ENCODE measurements at regions not wholly inside any gene's neighbourhood (a gene's known extent, or its start where the extent isn't known, plus 50 kb on each side); places are given as distances from the start of the nearest gene placed in this dataset.

DNA sequence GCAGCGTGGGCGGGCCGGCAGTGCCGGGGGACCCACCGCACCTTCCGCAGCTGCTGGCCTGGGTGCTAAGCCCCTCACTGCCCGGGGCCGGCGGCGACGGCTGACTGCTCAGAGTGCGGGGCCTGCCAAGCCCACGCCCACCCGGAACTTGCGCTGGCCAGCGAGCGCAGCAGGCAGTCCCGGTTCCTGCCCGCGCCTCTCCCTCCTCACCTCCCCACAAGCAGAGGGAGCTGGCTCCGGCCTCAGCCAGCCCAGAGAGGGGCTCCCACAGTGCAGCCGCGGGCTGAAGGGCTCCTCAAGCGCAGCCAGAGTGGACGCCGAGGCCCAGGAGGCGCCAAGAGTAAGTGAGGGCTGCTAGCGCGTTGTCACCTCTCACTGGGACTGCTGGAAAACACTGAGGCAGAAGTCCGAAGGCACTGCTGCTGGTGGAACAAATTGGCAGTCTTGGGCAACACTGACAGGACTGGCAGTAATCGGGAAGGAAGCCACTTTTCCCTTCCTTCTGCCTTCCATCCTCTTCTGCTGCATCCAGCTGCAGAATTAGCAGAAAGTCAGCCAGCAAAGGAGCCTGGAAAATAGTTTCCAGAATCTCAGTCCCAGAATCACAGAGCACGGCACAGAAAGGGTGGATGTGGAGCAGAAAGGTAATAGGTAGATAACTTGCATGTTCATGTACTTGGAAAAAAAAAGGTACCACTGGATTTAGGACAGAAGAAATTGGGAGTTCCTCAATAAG is 179.4 kb upstream of the FN1 start:
- Histone ChIP-seq H3K4me2 (ENCODE audit: low read depth, low read length) (no peak overlapping the region), H3K79me2 (ENCODE audit: insufficient read depth, low read length) (no peaks in the 10 kb centered on the region), H3K4me1 (ENCODE audit: insufficient read depth, low read length) (peaks cover 91% of the 10 kb centered on the region), H3K36me3 (replicated peaks in 1 of 2; ENCODE audit: control insufficient read depth in 1 of 2, insufficient read depth in 2 of 2, low read length in 2 of 2) (no peaks in the 10 kb centered on the region), H3K9ac (ENCODE audit: insufficient read depth, low read depth, low read length) (no peak overlapping the region), H3K4me3 (replicated peaks in 1 of 3; ENCODE audit: insufficient read depth in 1 of 3, low read depth in 2 of 3, low read length in 3 of 3) (no peak overlapping the region), H2AFZ (ENCODE audit: low read length) (no peak overlapping the region), H3K27ac (ENCODE audit: extremely low read length, insufficient read depth, low read length) (peak overlapping the region; percentile 90), H3K27me3 (ENCODE audit: control insufficient read depth in 1 of 2, insufficient read depth in 2 of 2, low read length in 2 of 2) (no peaks in the 10 kb centered on the region), H4K20me1 (ENCODE audit: insufficient read depth, low read length) (no peaks in the 10 kb centered on the region), H3K9me3 (ENCODE audit: low read length) (no peaks in the 10 kb centered on the region)
- ChIA-PET CTCF (ENCODE audit: low intra/inter-chr PET ratio, low total read pairs) (no interaction called here), POLR2A (interaction anchor here (0.7 to 1.7 kb wide), 5 partner anchors 9 to 213 kb away, joined by 3 to 4 read pairs (median 3); no protein-coding TSS in a partner anchor)
- ATAC-seq = no peak
- in situ Hi-C loops (cut with HindIII; ENCODE audit: extremely low pct_ligation_motif_present, low pct_unique_long_range_greater_than_20kb) (loop anchor here (5.0 kb wide), 2 partner anchors 67 to 183 kb away; no protein-coding TSS in a partner anchor), intact Hi-C loops (cut with micrococcal nuclease; ENCODE audit: unreplicated experiment) (loop anchor here (5.0 kb wide), 1 partner anchor 198 kb away; no protein-coding TSS in a partner anchor)
- 93% methylated on average over 30 of the region's 32 CpGs for WGBS (ENCODE audit: low lambda C conversion rate)
- no peak for FAIRE-seq
- no peak for DNase-seq (ENCODE audit: low spot score)
- BruUV-seq (replicated peaks) = no TSS peak
- TF ChIP-seq ZNF276 (CRISPR knock-in tag; IDR thresholded peaks at IDR 0.05; ENCODE audit: low read depth) (0 out of 2 replicates have a peak, but pooled peaks have one; percentile 72), ZNF30 (CRISPR knock-in tag; IDR thresholded peaks at IDR 0.05) (peak; percentile 62; the same call in 1 of the 2 replicates), ZNF142 (CRISPR knock-in tag; IDR thresholded peaks at IDR 0.05) (no peak), NCOA2 (CRISPR knock-in tag; IDR thresholded peaks at IDR 0.05) (peak; percentile 2; the same call in 1 of the 2 replicates), HIC2 (CRISPR knock-in tag; IDR thresholded peaks at IDR 0.05; ENCODE audit: low read depth) (0 out of 2 replicates have a peak, but pooled peaks have one; percentile 47), ZNF484 (CRISPR knock-in tag; IDR thresholded peaks at IDR 0.05; ENCODE audit: borderline replicate concordance, low read depth) (0 out of 2 replicates have a peak, but pooled peaks have one; percentile 25), ZMYM4 (CRISPR knock-in tag; IDR thresholded peaks at IDR 0.05) (peak; percentile 46; the same call in 1 of the 2 replicates), ARNT2 (CRISPR knock-in tag; IDR thresholded peaks at IDR 0.05; ENCODE audit: low read depth) (0 out of 2 replicates have a peak, but pooled peaks have one; percentile 24), MED1 (CRISPR knock-in tag; IDR thresholded peaks at IDR 0.05) (0 out of 2 replicates have a peak, but pooled peaks have one; percentile 12), ZNF850 (CRISPR knock-in tag; conservative IDR thresholded peaks at IDR 0.05) (peak; percentile 99)
- TF ChIP-seq, protein P1, sequence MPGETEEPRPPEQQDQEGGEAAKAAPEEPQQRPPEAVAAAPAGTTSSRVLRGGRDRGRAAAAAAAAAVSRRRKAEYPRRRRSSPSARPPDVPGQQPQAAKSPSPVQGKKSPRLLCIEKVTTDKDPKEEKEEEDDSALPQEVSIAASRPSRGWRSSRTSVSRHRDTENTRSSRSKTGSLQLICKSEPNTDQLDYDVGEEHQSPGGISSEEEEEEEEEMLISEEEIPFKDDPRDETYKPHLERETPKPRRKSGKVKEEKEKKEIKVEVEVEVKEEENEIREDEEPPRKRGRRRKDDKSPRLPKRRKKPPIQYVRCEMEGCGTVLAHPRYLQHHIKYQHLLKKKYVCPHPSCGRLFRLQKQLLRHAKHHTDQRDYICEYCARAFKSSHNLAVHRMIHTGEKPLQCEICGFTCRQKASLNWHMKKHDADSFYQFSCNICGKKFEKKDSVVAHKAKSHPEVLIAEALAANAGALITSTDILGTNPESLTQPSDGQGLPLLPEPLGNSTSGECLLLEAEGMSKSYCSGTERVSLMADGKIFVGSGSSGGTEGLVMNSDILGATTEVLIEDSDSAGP (CRISPR knock-in tag; IDR thresholded peaks at IDR 0.05; ENCODE audit: borderline replicate concordance) = peak; percentile 40; the same call in 1 of the 2 replicates

All from HepG2 (cell line).